T-helper 2 cell (primary cell): ENCODE measurements at regions not wholly inside any gene's neighbourhood (a gene's known extent, or its start where the extent isn't known, plus 50 kb on each side); places are given as distances from the start of the nearest gene placed in this dataset.
A peak's percentile ranks its signal among the peaks of the same experiment; 100 is the strongest.
"Not testable (repeated sequence)": the region's sequence is repeated elsewhere in the genome, so short reads cannot be mapped to it uniquely, and the experiment has no call there.

Source experiments
- DNase-seq, 5 experiments: peaks; one replicate each; pipeline versions ENCODE4 v3.0.0 to v3.0.0-alpha.2; 2012 to 2022

DNA sequence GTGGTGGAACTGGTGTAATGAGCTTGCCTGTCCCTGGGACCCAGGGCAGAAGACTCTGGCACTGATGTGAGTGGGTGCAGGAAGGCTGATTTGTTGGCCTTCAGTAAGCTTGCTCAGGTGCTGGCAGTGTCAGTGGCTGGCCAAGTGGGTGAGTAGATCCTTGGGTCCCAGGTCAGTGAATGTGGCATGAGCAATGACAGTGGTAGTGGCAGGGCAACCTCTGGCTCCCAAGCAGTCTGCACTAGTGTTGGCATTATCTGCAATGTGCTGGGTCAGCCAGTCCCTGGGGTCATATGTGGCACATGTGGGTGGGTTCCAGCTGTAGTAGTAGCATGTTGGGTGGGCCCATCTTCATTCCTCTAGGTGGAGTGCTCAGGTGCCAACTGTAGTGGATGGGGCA lies 640.9 kb upstream of the GRM3 start:
- no peak for DNase-seq

DNA sequence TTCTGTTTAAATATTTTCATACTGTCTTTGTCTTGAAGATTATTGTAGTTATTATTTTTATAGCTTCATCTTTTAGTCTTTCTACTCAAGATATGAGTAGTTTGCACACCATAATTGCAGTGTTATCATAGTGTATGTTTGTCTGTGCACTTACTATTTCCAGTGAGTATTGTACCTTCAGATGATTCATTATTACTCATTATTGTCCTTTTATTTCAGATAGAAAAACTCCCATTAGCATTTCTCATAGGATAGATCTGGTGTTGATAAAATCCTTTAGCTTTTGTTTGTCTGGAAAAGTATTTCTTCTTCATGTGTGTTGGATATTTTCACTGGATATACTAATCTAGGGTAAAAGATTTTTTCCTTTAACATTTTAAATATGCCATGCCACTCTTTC lies 646.2 kb upstream of the GRM3 start:
- DNase-seq, result no peak

DNA sequence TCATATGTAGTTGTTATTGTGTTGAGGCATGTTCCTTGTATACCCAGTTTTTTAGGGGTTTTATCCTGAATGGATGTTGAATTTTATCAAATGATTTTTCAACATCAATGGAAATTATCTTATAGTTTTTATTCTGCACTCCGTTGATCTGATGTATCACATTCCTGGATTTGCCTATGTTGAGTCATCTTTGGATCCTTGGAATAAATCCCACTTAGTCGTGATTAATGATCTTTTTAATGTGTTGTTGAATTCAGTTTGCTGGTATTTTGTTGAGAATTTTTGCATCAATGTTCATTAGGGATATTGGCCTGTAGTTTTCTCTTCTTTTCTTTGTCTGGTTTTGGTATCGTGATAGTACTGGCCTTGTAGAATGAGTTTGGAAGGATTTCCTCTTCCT lies 648.6 kb upstream of the GRM3 start:
- no peak for DNase-seq

DNA sequence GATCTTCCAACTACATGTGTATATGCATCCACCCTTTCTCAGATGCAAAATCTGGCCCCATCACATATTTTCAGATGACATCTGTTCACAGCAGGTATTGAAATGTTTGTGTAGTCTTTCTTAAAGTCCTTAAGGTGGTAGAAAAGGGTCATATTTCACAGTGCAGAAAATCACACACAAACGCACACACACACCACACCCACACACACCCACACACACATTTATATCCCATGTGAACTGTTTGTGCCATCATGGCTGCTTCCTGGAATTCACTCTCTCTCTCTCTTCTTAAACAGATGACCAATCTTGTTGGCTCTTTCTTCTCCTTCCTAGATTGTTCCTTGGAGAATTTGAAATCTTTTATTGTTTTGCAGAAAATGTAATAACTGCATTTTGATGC lies 663.0 kb upstream of the GRM3 start:
- no peak for DNase-seq

DNA sequence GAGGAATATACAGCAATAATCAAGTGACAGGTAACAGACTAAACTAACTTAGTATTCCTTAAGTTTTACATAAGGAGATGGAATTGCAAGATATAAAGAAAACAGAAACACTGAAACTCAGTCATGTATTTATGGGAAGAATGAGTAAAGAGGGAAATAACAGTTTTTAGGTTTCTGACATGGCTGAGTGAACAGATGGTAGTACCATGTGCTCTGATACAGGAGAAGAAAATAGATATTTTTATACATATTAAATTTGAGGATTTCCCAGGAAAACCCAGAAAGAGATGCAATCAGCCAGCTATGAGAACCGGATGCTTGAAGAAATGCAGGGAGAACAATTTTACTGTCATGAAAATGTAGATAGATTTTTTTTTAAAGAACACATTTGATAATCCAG lies 669.5 kb upstream of the GRM3 start:
- DNase-seq, result no peak

DNA sequence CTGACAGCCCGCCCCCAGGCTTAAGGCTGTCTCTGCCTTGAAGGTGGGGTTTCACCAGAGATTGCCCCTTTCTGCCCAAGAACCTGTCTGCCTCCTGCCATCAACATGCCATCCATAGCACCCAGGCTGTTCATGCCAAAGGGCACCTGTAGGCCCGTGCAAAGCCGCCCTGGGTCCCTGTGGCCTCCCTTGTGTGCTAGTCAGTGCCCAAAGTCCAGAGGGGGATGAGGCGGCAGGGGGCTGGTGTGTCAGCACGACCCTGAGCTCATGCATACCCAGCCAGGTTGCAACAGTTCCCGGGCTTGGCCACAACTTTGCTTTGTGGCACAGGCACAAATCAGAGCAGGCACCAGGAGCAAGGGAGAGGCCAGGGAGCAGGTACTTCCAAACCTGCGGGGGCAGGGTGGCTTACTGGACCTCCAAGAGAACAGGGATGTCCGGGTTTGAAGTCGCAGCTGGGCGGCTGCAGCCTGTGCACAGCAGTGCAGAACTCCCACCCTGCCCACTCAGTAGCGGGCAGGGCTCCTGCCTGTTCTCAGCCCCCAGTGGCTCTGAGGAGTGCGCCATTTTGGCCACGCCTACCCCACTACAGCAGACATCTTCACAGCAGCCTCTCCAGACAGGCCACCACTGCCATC lies 671.1 kb upstream of the GRM3 start:
- no peak for DNase-seq

DNA sequence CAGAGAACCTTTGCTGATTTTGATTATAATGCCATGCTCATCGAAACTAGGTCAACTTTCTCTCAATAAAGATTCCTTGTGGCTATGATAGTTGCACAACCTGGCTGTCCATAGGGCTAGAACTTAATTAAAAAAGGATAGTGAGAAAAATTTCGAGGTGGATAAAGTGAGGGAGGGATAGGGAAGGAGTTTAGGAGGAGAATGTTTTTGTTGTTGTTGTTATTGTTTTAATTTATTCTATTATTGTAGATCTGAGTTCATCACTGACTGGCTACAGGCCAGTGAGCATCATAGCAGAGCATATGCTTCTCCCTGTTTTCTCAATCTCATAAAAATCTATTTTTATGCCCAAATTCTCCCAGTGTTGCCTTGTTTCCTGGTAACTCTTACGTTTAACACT lies 688.7 kb upstream of the GRM3 start:
- DNase-seq, result no peak

DNA sequence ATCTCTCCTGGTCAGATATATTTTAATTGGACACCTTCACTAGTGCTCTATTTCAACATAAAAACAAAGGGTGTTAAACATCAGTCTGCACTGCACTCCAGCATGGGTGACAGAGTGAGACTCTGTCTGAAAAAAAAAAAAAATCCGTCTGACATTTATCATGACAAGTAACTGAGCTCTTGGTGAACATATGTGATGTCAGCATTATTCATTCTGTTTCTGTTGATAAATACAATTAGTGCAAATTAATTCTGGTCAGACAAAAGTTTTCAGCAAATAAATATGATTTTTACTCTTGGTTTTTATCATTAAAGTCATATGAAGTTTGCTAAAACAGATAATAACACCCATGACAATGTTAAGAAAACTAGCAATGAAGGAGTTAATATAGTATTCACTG lies 692.8 kb upstream of the GRM3 start:
- DNase-seq, result no peak

DNA sequence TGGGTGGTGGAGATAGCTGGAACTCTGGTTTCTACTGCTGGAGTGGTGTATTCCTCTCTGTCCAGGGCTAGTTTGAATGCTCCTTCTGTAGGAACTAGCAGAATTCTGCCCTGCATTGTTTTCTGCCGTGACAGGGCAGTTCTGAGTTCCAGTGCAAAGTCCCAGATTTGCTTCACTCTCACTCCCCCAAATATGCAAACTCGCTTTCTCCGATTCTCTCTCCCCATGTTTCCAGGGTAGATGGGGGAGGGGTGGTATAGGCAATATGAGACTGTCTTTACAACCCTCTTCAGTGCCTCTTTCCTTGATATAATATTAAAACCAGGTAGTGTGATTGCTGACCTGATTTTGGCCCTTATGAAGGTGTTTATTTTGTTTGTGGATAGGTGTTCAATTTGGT lies 693.3 kb upstream of the GRM3 start:
- no peak for DNase-seq

DNA sequence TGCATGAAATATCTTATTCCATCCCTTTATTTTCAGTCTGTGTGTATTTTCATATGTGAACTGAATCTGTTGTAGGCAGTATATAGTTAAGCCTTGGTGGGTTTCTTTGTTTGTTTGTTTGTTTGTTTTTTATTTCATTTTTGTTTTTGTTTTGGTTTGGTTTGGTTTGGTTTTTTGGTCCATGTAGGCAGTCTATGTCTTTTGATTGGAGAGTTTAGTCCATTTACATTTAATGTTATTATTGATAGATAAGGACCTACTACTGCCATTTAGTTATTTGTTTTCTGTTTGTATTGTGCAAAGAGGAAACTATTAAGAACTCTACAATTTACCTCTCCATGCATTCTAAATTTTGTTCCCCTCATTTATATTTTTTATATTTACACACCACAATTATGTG lies 695.9 kb upstream of the GRM3 start:
- DNase-seq, result no peak

DNA sequence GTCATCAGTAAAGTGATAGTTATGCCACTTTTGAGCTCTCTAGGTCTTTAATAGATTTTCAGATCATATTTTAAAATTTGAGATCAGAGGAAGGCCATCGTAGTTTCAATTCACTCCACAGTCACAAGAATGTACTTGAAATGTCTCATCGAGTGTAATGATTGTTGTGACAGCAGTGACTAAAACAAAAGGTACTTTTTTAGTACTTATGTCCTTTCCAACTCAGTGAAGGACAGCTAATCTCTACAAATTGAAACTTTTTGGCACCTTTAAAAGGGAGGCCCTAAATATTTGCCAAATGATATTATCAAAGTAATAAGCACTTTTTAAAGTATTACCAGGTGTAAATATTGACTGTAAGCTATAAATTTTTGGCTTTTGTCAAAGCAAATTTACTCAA lies 702.9 kb upstream of the GRM3 start:
- no peak for DNase-seq

DNA sequence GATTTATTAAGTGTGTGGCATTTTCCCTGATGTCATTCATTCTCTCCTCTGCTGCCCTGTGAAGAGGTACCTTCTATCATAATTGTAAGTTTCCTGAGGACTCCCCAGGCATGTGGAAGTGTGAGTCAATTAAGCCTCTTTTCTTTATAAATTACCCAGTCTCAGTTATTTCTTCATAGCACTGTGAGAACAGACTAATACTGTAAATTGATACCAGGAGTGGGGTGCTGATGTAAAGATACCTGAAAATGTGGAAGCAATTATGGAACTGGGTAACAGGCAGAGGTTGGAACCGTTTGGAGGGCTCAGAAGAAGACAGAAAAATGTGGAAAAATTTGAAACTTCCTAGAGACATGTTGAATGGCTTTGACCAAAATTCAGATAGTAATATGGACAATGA lies 711.8 kb upstream of the GRM3 start:
- no peak for DNase-seq

DNA sequence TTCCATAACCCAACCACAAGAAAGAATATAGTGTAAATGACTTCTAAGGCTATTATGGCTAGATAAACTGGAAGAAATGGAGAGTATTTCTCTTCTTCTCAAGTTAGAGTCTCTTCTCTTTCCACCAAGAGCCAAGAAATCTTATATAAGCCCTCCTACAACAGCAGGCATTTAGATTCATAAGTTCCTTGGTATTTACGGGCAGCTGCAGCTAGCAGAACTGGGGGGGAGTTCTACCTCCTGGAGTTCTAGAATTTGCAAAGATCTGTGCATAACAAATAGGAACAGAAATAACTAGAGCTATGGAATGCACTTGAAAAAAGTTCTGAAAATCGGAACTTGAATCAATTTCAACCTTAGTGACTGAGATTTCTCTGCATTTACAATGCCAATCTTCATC lies 715.2 kb upstream of the GRM3 start:
- no peak for DNase-seq

DNA sequence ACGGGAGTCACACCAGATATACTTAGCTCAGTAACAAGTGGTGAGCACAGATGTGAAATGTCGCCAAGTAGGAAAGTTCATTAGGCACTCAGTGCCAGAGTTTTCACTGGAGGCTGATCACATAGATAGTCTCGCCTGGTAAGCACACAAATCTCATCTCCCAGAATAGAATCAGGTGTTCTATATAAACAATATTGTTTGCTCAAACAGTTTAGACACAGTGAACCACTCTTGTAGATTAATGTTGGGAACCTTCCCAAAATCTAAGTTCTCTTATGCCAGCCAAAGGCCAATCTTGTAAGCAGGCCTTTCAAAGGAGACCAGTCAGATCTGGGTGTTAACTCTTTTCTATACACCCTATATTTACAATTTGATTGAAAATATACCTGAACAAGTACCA lies 716.5 kb upstream of the GRM3 start:
- DNase-seq, result no peak

DNA sequence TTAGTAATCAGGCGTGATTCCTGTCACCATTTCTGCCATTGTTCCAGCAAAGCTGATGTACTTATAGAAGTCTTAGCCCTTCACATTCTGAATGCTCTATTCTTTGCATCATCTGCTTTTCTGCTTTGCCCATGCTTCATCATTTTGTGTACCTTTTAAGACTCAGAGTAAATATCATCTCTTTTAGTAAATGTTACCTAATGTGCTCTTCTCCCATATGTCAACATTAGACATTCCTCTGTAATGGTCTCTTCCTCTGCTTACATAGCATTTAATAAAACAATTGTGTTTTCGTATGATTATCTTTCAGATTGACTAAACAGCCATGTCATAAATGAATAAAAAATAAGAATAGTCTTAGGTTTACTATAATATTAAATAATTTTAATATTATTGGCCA lies 719.6 kb upstream of the GRM3 start:
- no peak for DNase-seq

DNA sequence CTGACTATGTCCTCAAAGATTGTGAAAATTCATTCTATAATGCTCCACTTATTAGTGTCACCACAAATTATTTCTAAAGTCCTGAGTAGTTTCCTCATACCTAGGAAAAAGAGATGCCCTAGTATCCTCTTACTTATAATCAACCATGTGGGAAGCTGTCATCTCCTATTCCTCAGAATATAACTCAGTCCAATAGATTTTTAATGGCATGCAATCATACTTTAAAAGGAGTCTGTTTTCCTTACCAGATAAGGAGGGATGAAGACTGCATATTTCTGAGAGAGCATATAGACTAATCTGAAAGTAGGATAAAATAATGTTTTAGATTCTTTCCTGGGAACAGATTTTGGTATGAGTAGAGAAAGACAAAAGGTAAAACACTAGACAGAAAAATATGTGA lies 727.7 kb upstream of the GRM3 start:
- no peak for DNase-seq

DNA sequence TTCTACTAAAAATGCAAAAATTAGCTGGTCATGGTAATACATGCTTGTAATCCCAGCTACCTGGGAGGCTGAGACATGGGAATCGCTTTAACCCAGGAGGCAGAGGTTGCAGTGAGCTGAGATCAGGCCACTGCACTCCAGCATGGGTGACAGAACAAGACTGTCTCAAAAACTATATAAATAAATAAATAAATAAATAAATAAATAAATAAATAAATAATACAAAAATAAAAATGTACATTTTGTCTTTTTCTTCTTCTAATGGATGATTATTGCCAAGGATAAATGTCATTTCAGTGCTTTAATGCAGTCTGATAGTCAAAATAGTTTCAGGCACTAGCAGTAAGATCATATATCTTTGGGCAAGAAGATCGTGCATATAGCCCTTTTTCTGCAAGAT lies 727.6 kb upstream of the SEMA3D start:
- DNase-seq, result no peak

DNA sequence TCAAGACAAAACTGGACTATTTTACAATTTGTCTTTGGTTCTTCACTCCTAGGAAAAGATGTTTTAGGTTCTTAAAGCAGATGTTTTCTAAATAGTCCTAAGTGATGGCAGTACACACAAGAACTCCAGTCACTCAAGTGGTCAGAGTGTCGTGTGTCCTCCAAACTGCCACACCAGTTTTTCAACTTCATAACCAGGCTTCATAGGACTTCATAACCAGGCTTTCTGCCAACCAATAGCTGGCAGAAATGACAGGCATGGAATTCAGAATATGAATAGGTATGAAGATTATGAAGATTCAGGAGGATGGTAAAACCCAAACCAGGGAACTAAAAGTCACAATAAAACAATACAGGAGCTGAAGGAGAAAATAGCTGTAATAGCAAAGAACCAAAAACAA lies 721.2 kb upstream of the SEMA3D start:
- no peak for DNase-seq

DNA sequence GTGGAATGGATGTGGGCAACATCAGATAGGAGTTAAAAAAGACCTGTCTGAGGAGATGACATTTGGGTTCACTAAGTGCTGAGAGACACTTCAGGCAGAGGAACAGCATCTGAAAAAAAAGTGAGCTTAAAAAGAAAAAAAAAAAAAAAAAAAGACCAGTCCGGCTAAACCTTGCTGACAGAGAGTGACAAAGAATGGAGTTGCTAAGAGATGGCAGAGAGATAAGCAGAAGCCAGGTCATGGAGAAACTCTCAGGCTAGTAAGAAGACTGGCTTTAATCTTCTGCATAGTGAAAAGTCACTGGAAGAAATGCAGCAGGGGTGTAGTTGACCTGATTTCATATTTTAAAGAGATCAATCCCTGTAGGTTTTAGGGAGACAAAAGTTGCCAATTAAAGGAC lies 711.1 kb upstream of the SEMA3D start:
- no peak for DNase-seq

DNA sequence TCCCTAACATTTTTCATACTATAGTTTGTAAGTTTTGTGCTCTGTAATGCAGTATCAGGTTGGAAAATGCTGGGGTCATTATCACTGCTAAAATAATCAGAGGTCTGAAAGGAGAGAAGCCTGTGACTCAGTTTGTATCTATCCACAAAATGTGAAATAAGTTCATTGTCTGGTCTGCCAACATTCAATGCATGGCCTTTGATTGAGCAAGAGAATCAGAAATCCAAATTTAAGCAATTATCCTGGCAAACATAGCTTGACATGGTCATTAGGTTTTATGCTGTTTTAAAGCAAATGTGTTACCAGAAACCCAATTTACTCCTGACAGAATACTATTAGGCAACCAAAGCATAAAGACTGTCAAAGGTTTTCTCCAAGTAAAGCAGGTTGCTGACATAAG lies 709.7 kb upstream of the SEMA3D start:
- no peak for DNase-seq

DNA sequence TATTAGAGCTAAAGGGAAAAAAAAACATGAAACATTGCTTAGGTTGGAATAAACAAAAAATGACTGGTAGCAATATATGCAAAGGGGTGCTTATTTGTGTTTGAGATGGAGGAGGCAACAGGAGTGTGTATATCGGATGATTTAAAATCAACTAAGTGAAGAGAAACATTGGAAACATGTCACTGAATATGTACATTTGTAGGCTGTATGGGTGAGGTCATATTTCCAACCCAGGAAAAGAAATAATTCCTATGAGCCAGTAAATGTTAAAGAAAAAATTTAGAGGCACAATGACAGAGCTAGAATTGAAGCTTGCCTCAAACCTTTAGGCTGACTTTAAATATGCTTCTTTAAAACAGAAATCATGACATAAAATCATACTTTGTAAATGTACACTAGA lies 709.0 kb upstream of the SEMA3D start:
- DNase-seq, result no peak

DNA sequence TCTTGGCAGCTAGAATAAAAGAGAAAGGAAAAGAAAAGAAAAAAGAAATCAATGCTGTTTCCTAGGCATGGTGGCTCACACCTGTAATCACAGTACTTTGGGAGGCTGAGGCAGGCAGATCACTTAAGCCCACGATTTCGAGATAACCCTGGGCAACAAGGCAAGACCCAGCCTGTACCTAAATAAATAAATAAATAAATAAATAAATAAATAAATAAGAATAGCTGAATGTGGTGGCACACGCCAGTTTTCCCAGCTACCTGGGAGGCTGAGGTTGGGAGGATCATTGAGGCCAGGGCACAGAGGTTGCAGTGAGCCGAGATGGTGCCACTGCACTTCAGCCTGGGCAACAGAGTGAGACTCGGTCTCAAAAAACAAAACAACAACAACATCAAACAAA lies 705.0 kb upstream of the SEMA3D start:
- not testable (repeated sequence) for DNase-seq

DNA sequence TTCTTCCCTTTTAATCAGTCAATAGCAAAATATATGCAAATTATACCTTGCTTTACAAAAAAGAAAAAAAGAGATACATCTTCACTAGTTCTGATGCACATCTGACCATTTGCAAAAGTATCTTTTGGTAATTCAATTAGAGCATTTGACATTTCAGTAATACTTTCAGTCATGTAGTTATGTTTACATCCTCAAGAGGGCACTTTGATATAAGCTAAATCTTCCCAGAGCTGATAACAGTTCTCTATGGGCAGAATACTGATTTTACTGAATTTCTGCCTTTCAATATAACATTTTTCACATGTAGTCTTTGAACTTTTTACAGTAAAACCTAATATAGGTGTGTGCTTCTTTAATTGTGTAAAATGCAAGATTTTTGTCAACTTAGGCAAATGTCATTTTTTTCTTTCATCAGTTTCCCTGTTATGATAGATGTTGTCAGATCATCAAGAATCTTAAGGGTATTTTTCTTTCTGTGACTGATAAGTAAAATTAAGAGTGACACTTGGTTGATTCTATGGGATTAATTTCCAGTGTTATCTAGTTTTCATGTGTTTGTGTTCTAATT lies 703.5 kb upstream of the SEMA3D start:
- peak in 1 of 5 experiments; percentile 4 for DNase-seq

DNA sequence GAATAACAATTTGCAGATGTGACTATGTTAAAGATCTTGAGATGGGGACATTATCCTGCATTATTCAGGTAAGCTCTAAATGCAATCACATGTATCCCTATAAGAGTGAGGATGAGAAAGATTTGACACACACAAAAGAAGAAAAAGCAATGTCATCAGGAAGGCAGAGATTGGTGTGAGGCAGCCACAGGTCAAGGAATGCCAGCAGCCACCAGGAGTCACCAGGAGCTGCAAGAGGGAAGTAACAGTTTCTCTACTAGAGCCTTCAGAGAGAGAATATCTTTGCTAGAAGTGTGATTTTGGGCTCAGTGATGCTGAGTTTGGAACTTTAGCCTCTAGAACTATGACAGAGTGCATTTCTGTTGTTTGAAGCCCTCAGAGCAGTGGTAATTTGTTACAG lies 700.3 kb upstream of the SEMA3D start:
- no peak for DNase-seq

DNA sequence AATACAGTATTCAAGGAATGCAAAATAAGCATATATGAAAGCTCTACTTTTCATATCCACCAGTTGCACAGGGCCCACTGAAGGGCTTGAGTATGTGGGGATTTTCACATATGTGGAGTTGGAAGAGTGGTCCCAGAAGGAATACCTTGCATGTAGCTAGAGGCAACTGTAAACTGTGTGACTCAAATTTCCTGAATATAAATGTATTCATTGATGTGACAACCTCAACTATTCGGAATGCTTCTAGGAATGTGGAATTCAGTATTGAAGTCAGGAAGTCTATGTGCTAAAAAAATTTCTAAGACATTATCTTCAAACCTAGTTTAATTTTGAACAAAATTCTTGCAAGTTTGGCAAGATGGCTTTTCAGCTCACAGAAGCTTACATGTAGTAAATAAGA lies 695.5 kb upstream of the SEMA3D start:
- no peak for DNase-seq

DNA sequence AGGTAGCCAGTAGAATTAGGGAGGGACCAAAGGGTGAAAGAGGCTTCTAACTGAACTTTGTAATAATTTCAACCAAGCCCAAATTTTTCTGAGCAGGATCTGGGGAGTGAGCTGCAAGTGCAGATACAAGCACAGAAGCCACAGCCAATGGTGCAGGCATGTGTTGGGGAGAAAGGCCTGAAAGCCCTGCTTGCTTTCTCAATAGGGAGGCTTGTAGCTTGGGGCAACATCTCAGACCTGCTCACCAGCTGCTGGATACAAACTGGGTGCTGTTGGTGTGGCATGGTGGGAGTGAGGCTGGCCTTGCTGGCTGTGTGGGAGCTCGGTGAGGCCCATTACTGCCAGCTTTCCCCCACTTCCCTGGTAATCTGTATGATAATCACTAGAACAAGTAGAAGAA lies 688.5 kb upstream of the SEMA3D start:
- DNase-seq, result no peak
